Lower leg skin (tissue), 4 donors: ENCODE measurements at regions not wholly inside any gene's neighbourhood (a gene's known extent, or its start where the extent isn't known, plus 50 kb on each side); places are given as distances from the start of the nearest gene placed in this dataset.
"Not testable (repeated sequence)": the region's sequence is repeated elsewhere in the genome, so short reads cannot be mapped to it uniquely, and the experiment has no call there.

Experiments used
- DNase-seq, 2 donors: peaks; one replicate each; pipeline ENCODE4 v3.0.0-alpha.2; 2019; ENCODE audit warnings: low spot score in 2 of 2
- H3K4me3 ChIP-seq: fragments of 200-600 bp; sonication (generic); 2 replicates; pipeline ENCODE4 v1.5.1; 2017; ENCODE audit warnings: mild to moderate bottlenecking, low read depth; ENCODE audit not compliant: poor library complexity, severe bottlenecking
- POLR2A ChIP-seq, 2 donors: fragments of 450-650 bp; IDR thresholded peaks; one replicate each; pipeline ENCODE4 v1.6.1; 2016 to 2017; ENCODE audit warnings: antibody characterized with exemption in 2 of 2, mild to moderate bottlenecking in 1 of 2, moderate library complexity in 1 of 2
- WGBS, 2 donors: methylation state at CpG; one replicate each; pipeline ENCODE4 v1.1.5; 2018; 5-methylcytosine and 5-hydroxymethylcytosine counted together
- intact Hi-C: fragments of 100-400 bp; cut with DNase I; formaldehyde crosslinking; loops from one replicate; pipeline ENCODE4 v1.15.0; 2023; ENCODE audit warnings: low total_unique reads
- TF ChIP-seq, protein P1 (sequence below), 3 donors: fragments of 450-650 bp; IDR thresholded peaks; one replicate each; pipeline ENCODE4 v1.5.1; 2016; ENCODE audit warnings: antibody characterized with exemption in 3 of 3, mild to moderate bottlenecking in 3 of 3, moderate library complexity in 2 of 3

DNA sequence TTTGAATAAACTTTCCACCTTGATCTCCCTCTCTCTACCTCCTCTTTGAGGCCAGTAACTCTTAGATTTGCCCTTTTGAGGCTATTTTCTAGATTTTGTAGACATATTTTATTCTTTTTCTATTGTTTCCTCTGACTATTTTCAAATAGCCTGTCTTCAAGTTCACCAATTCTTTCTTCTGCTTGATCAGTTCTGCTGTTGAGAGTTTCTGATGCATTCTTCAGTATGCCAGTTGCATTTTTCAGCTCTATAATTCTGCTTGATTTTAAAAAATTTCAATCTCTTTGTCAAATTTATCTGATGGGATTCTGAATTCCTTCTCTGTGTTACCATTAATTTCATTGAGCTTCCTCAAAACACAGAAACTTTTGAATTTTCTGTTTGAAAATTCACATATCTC is 257.5 kb downstream of the HAPSTR1 start:
- H3K4me3 ChIP-seq = no peak overlapping the region
- TF ChIP-seq, protein P1, sequence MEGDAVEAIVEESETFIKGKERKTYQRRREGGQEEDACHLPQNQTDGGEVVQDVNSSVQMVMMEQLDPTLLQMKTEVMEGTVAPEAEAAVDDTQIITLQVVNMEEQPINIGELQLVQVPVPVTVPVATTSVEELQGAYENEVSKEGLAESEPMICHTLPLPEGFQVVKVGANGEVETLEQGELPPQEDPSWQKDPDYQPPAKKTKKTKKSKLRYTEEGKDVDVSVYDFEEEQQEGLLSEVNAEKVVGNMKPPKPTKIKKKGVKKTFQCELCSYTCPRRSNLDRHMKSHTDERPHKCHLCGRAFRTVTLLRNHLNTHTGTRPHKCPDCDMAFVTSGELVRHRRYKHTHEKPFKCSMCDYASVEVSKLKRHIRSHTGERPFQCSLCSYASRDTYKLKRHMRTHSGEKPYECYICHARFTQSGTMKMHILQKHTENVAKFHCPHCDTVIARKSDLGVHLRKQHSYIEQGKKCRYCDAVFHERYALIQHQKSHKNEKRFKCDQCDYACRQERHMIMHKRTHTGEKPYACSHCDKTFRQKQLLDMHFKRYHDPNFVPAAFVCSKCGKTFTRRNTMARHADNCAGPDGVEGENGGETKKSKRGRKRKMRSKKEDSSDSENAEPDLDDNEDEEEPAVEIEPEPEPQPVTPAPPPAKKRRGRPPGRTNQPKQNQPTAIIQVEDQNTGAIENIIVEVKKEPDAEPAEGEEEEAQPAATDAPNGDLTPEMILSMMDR (IDR thresholded peaks at IDR 0.05) = no peak
- TF ChIP-seq POLR2A (IDR thresholded peaks at IDR 0.05) = no peak
- no peak for DNase-seq
- intact Hi-C loops = no loop called here

DNA sequence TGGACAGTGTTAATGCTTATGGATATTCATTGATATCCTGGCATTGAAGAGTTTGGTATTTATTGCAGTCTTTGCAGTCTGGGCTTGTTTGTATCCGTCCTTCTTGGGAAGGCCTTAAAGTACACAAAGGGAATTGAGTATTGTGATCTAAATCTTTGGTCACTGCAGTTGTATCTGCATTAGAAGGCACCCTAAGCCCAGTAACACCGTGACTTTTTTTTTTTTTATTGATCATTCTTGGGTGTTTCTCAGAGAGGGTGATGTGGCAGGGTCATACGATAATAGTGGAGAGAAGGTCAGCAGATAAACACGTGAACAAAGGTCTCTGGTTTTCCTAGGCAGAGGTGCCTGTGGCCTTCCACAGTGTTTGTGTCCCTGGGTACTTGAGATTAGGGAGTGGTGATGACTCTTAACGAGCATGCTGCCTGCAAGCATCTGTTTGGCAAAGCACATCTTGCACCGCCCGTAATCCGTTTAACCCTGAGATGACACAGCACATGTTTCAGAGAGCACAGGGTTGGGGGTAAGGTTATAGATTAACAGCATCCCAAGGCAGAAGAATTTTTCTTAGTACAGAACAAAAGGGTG is 258.0 kb downstream of the HAPSTR1 start:
- DNase-seq, H3K4me3 ChIP-seq, intact Hi-C loops: not testable (repeated sequence)
- 76 to 92% methylated on average over 8 of the region's 8 CpGs for WGBS, 2 donors

DNA sequence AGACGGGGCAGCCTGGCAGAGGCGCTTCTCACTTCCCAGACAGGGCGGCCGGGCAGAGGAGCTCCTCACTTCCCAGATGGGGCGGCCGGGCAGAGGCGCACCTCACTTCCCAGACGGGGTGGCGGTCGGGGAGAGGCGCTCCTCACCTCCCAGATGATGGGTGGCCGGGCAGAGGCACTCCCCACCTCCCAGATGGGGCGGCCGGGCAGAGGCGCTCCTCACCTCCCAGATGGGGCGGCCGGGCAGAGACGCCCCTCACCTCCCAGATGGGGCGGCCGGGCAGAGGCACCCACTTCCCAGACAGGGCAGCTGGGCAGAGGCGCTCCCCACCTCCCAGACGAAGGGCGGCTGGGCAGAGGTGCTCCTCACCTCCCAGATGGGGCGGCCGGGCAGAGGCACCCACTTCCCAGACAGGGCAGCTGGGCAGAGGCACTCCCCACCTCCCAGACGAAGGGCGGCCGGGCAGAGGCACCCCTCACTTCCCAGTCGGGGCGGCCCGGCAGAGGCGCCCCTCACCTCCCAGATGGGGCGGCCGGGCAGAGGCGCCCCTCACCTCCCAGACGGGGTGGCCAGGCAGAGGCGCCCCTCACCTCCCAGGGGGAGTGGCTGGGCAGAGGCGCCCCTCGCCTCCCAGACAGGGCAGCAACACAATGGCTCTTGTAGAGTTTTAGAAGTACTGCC is 258.8 kb downstream of the HAPSTR1 start:
- intact Hi-C loops, H3K4me3 ChIP-seq: not testable (repeated sequence)
- 91 to 94% methylated on average over 17 to 27 of the region's 39 CpGs for WGBS, 2 donors
- peak in 1 of 2 donors; percentile 40 for DNase-seq

DNA sequence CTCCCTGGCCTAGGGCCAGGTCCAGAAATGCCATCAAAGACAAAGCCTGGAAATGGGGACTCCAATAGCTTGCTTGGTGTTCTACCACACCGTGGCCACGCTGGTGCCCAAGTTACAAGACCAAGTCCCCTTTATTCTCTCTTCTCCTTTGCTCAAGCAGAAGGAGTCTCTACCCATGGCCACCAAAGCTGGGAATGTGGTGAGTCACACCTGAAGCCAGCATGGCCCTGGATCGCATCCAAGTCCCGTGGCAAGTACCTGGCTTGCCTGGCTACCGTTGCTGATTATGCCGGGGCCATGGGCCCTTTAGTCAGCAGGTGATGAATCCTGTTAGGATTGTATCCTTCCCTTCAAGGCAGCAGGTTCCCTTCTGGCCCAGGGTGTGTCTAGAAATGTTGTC is 260.0 kb downstream of the HAPSTR1 start:
- H3K4me3 ChIP-seq = no peak overlapping the region
- peak in 1 of 2 donors; percentile 77 for DNase-seq
- intact Hi-C loops = no loop called here
- WGBS, 2 donors = 58 to 71% methylated on average over 6 of the region's 6 CpGs
- TF ChIP-seq, protein P1 (IDR thresholded peaks at IDR 0.05) = no peak
- TF ChIP-seq POLR2A (IDR thresholded peaks at IDR 0.05) = no peak

DNA sequence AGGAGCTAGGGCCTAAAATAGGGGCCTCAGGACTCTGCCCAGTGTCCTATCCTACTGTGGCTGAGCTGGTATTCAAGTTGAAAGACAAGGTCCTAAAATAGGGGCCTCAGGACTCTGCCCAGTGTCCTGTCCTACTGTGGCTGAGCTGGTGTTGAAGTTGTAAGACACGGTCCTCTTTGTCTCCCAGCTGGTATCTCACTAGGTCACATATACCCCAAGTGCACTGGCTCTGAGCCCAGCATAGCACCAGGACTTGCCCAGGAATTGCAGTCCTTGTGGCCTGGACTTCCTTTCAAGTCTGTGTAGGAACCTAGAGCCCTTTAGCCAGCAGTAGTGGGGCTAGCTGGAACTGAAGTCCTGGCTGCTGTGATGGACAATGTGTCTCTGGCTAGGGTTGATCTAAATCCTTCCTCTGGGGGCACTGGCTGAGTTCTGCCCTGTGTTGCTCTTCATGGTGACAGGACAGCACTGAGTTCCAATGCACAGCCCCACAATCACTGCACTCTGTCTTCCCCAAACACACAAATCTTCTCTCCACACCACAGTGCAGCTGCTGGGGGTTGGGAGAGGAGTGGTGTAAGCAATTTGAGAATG is 260.5 kb downstream of the HAPSTR1 start:
- WGBS, 2 donors = 100% methylated on average over 1 of the region's 1 CpG
- intact Hi-C loops = no loop called here

DNA sequence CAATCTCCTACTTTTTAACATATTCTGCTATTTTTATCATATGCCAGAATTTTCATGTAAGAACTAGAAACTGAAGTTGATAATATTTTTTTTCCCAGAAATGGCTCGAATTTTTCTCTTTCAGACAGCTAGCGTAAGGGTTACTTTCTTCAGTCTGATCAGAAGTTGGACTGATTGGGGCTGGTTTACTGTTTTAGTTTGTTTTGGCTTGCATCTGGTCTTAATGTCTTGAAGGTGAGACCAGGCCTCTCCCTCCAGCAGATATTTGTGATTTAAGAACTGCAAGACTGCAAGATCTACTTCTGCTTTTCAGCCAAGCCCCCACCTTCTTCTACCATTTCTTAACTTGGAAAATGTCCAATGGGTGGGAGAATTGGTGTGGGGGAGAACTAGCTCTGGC is 266.4 kb downstream of the HAPSTR1 start:
- no peak overlapping the region for H3K4me3 ChIP-seq
- no peak for DNase-seq
- no peak for TF ChIP-seq POLR2A (IDR thresholded peaks at IDR 0.05)
- TF ChIP-seq, protein P1 (IDR thresholded peaks at IDR 0.05) = no peak
- WGBS, 2 donors = 69 to 71% methylated on average over 2 of the region's 2 CpGs
- intact Hi-C loops = no loop called here

More for the DNA sequence above, 260.5 kb downstream of the HAPSTR1 start:
- no peak for TF ChIP-seq POLR2A (IDR thresholded peaks at IDR 0.05)
- TF ChIP-seq, protein P1 (IDR thresholded peaks at IDR 0.05) = no peak
- peak in 1 of 2 donors; percentile 63 for DNase-seq
- H3K4me3 ChIP-seq = no peak overlapping the region
